Thyroid gland (tissue), 4 donors: ENCODE measurements at regions not wholly inside any gene's neighbourhood (a gene's known extent, or its start where the extent isn't known, plus 50 kb on each side); places are given as distances from the start of the nearest gene placed in this dataset.
"Not testable (repeated sequence)": the region's sequence is repeated elsewhere in the genome, so short reads cannot be mapped to it uniquely, and the experiment has no call there.

Experiments
- DNase-seq, 2 donors: peaks; one replicate each; pipeline ENCODE4 v3.0.0-alpha.2; 2019
- H3K27ac ChIP-seq, 3 donors: fragments of 200-600 bp; sonication (generic); 1 replicate in 2 of 3; 2 replicates in 1 of 3; pipeline ENCODE4 v1.5.1; 2016 to 2019; ENCODE audit warnings: mild to moderate bottlenecking in 1 of 3, moderate library complexity in 1 of 3
- H3K27me3 ChIP-seq: fragments of 200-600 bp; sonication (generic); one replicate; pipeline ENCODE4 v1.5.1; 2019
- H3K36me3 ChIP-seq, 2 donors: fragments of 200-600 bp; sonication (generic); one replicate each; pipeline ENCODE4 v1.5.1; 2016 to 2019
- H3K4me1 ChIP-seq, 2 donors: fragments of 200-600 bp; sonication (generic); one replicate each; pipeline ENCODE4 v1.5.1; 2017 to 2019
- H3K4me3 ChIP-seq, 3 donors: fragments of 200-600 bp; sonication (generic); replicated peaks in 1 of 3; 1 replicate in 2 of 3; 2 replicates in 1 of 3; pipeline ENCODE4 v1.5.1; 2016; ENCODE audit warnings: mild to moderate bottlenecking in 1 of 3
- H3K9me3 ChIP-seq: fragments of 200-600 bp; sonication (generic); one replicate; pipeline ENCODE4 v1.5.1; 2017
- CTCF ChIP-seq, 6 experiments: fragments of 200-600 bp in 3 of 6; fragments of 450-650 bp in 3 of 6; sonication (generic) in 3 of 6; IDR thresholded peaks; one replicate each; pipeline ENCODE4 v1.5.1; 2016 to 2019; ENCODE audit warnings: antibody characterized with exemption in 6 of 6, mild to moderate bottlenecking in 2 of 6, inconsistent platforms in 1 of 6, moderate library complexity in 1 of 6
- POLR2A ChIP-seq, 2 donors: fragments of 450-650 bp; IDR thresholded peaks; one replicate each; pipeline ENCODE4 v1.6.1; 2017; ENCODE audit warnings: antibody characterized with exemption in 2 of 2, mild to moderate bottlenecking in 2 of 2, moderate library complexity in 1 of 2
- WGBS, 2 donors: methylation state at CpG; one replicate each; pipeline ENCODE4 v1.1.5; 2017; 5-methylcytosine and 5-hydroxymethylcytosine counted together
- intact Hi-C: fragments of 100-400 bp; cut with DNase I; formaldehyde crosslinking; loops from one replicate; pipeline ENCODE4 v1.15.1; 2023

- Histone ChIP-seq H3K27ac (no peak overlapping the region), H3K4me1 (no peaks in the 10 kb centered on the region), H3K4me3 (no peak overlapping the region), H3K36me3 (no peaks in the 10 kb centered on the region), H3K9me3 (no peaks in the 10 kb centered on the region), H3K27me3 (no peaks in the 10 kb centered on the region)
- intact Hi-C loops = no loop called here
- 65 to 100% methylated on average over 1 of the region's 1 CpG for WGBS, 2 donors
- DNase-seq = no peak
- no peak for TF ChIP-seq CTCF (IDR thresholded peaks at IDR 0.05)
- TF ChIP-seq POLR2A (IDR thresholded peaks at IDR 0.05) = no peak
These were observed 300.7 kb downstream of the SEC16B start for GRCh38 chr1:177669161-177669560.

- intact Hi-C loops = no loop called here
- 63 to 79% methylated on average over 2 of the region's 2 CpGs for WGBS, 2 donors
- no peaks in the 10 kb centered on the region for H3K36me3 ChIP-seq
- TF ChIP-seq POLR2A (IDR thresholded peaks at IDR 0.05) (no peak), CTCF (IDR thresholded peaks at IDR 0.05) (no peak)
- no peak overlapping the region for H3K4me3 ChIP-seq
- DNase-seq = no peak
- H3K27ac ChIP-seq = no peak overlapping the region
- H3K27me3 ChIP-seq = no peaks in the 10 kb centered on the region
- no peaks in the 10 kb centered on the region for H3K9me3 ChIP-seq
- no peaks in the 10 kb centered on the region for H3K4me1 ChIP-seq
These were observed 303.9 kb downstream of the SEC16B start for GRCh38 chr1:177665935-177666334.

GRCh38 chr1:177664742-177665141 is 305.1 kb downstream of the SEC16B start:
- H3K4me1 ChIP-seq, H3K36me3 ChIP-seq, H3K9me3 ChIP-seq, H3K27me3 ChIP-seq, H3K4me3 ChIP-seq, intact Hi-C loops, H3K27ac ChIP-seq, DNase-seq: not testable (repeated sequence)
- 82 to 83% methylated on average over 4 of the region's 4 CpGs for WGBS, 2 donors

GRCh38 chr1:177660188-177660587 is 309.7 kb downstream of the SEC16B start:
- TF ChIP-seq POLR2A (IDR thresholded peaks at IDR 0.05) = no peak
- DNase-seq = no peak
- Histone ChIP-seq H3K27me3 (no peaks in the 10 kb centered on the region), H3K4me1 (no peaks in the 10 kb centered on the region), H3K9me3 (no peaks in the 10 kb centered on the region), H3K27ac (no peak overlapping the region), H3K36me3 (no peaks in the 10 kb centered on the region), H3K4me3 (no peak overlapping the region)
- WGBS, 2 donors = 93 to 96% methylated on average over 5 of the region's 5 CpGs
- intact Hi-C loops = no loop called here

- 84 to 86% methylated on average over 4 of the region's 4 CpGs for WGBS, 2 donors
- no peak for TF ChIP-seq POLR2A (IDR thresholded peaks at IDR 0.05)
- Histone ChIP-seq H3K36me3 (no peaks in the 10 kb centered on the region), H3K27ac (no peak overlapping the region), H3K9me3 (no peaks in the 10 kb centered on the region), H3K27me3 (no peaks in the 10 kb centered on the region), H3K4me1 (no peaks in the 10 kb centered on the region), H3K4me3 (no peak overlapping the region)
- no peak for DNase-seq
- intact Hi-C loops = no loop called here
These were observed 310.6 kb downstream of the SEC16B start for GRCh38 chr1:177659281-177659680.

- TF ChIP-seq CTCF (IDR thresholded peaks at IDR 0.05) (no peak), POLR2A (IDR thresholded peaks at IDR 0.05) (no peak)
These were observed 313.3 kb downstream of the SEC16B start for GRCh38 chr1:177656598-177656997.

GRCh38 chr1:177650947-177651346 is 318.9 kb downstream of the SEC16B start:
- Histone ChIP-seq H3K36me3 (no peaks in the 10 kb centered on the region), H3K4me1 (no peaks in the 10 kb centered on the region), H3K4me3 (no peak overlapping the region), H3K9me3 (no peaks in the 10 kb centered on the region), H3K27me3 (no peaks in the 10 kb centered on the region), H3K27ac (no peak overlapping the region)
- 86 to 89% methylated on average over 3 of the region's 3 CpGs for WGBS, 2 donors
- no peak for DNase-seq
- TF ChIP-seq POLR2A (IDR thresholded peaks at IDR 0.05) (no peak), CTCF (IDR thresholded peaks at IDR 0.05) (no peak)
- intact Hi-C loops = no loop called here

More at GRCh38 chr1:177656598-177656997, 313.3 kb downstream of the SEC16B start:
- DNase-seq = no peak
- H3K9me3 ChIP-seq = no peaks in the 10 kb centered on the region
- H3K27ac ChIP-seq = no peak overlapping the region
- H3K4me1 ChIP-seq = no peaks in the 10 kb centered on the region
- WGBS, 2 donors = 89 to 93% methylated on average over 3 of the region's 3 CpGs
- intact Hi-C loops = no loop called here
- H3K36me3 ChIP-seq = no peaks in the 10 kb centered on the region
- no peaks in the 10 kb centered on the region for H3K27me3 ChIP-seq
- H3K4me3 ChIP-seq = no peak overlapping the region
